Activated T-cell treated with anti-CD3 and anti-CD28 coated beads, Interleukin-2, amount 50 U/mL, for 24 hours (primary cell): ENCODE measurements at regions not wholly inside any gene's neighbourhood (a gene's known extent, or its start where the extent isn't known, plus 50 kb on each side); places are given as distances from the start of the nearest gene placed in this dataset.
"Not testable (repeated sequence)": the region's sequence is repeated elsewhere in the genome, so short reads cannot be mapped to it uniquely, and the experiment has no call there.

Source experiments
- DNase-seq: peaks from one replicate; pipeline ENCODE4 v3.0.0-alpha.2; 2020
- H3K27ac Mint-ChIP-seq: 2 replicates; pipeline ENCODE4 v1.8.0; 2020; ENCODE audit warnings: mild to moderate bottlenecking, mixed read lengths
- H3K27me3 Mint-ChIP-seq: 2 replicates; pipeline ENCODE4 v1.8.0; 2020; ENCODE audit warnings: mixed read lengths
- H3K36me3 Mint-ChIP-seq: 2 replicates; pipeline ENCODE4 v1.8.0; 2020; ENCODE audit warnings: low read depth, mixed read lengths
- H3K4me1 Mint-ChIP-seq: 2 replicates; pipeline ENCODE4 v1.8.0; 2020; ENCODE audit warnings: low read depth, mixed read lengths
- H3K4me3 Mint-ChIP-seq: 2 replicates; pipeline ENCODE4 v1.8.0; 2020; ENCODE audit warnings: mild to moderate bottlenecking, moderate library complexity, mixed read lengths
- H3K9me3 Mint-ChIP-seq: 2 replicates; pipeline ENCODE4 v1.8.0; 2020; ENCODE audit warnings: mixed read lengths

DNA sequence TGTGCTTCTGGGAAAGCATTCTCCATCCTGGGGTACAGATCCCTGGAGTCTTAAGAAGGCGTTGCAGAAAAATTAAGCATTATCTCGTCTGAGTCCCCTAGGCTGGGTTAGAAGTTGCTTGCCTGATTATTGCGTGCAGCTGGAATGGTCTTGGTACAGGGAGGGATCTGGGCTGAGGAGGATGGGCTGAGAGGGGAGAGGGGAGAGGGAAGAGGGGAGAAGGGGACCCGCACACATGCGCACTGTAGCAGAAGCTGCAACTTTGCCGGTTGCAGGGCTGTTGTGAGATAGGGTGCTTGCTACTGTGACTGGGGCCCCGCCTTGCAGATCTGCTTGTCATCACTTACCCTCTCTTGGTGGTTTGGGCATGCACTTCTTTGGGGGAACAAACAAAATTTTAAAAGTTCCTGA lies 316.8 kb downstream of the DLEU7 start:
- Mint-ChIP-seq H3K27ac (no peak overlapping the region), H3K27me3 (no peaks in the 10 kb centered on the region), H3K4me3 (no peak overlapping the region), H3K36me3 (no peaks in the 10 kb centered on the region), H3K9me3 (no peaks in the 10 kb centered on the region), H3K4me1 (peaks cover 31% of the 10 kb centered on the region)
- no peak for DNase-seq

DNA sequence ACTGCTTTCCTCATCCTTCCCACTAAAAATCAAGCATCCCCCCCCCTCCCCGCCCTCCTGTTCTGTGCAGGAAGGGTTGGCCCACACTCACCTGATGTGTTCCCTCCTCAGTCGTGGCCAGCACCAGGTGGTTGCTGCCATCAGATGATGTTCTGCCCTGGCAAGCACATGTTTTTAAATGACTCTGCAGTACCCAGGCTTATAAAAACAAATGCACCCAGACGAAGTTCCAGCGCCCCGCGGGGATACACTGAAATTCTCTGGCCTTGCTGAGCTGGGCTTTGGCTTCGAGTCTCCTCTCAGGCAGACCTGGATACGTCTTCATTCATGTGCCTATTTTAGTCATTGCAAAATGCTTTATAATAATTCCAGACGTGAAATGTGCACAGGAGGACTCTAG lies 316.3 kb downstream of the DLEU7 start:
- no peaks in the 10 kb centered on the region for H3K9me3 Mint-ChIP-seq
- H3K27ac Mint-ChIP-seq = no peak overlapping the region
- no peak overlapping the region for H3K4me3 Mint-ChIP-seq
- no peaks in the 10 kb centered on the region for H3K27me3 Mint-ChIP-seq
- H3K36me3 Mint-ChIP-seq = no peaks in the 10 kb centered on the region
- no peak for DNase-seq
- peaks cover 31% of the 10 kb centered on the region for H3K4me1 Mint-ChIP-seq

DNA sequence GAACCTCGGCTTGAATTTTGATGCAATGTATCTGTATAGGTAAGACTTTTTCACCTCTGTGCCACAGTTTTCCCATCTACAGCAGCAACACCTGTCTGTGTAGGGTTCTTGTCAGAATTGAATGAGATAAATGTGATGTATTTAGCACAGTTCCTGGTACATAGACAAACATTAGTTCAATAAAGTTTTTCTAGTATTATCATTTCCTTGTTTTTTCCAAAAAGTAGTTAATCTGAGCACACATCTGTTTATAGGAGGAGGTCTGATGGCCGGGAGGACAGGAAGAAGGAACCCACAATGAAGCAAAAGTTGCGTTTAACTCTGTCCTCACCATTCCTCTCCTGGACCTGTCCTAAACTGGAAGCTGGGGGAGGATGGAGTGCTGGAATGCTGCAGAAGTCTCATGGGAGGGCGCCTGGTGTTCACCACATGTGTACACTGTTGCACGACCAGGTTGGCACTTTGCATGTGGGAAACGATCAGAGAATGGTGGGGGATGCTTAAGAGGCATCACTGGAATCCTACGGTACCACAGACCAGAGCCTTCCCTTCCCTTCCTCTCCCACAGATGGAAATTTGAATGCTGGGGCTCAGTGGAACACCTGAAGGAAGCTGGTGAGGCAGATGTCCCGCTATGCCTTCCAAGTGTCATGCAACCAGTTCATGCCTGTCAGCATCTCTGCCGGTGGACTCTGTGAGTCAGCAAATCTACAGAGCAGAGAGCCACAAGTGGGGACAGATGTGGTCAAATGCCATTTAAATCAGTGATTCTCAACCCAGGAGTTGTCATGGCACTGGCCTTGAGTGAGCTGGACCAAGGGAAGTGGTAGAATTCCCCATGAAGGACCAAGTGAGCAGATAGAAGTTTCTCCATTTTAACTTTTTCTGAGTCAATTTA lies 315.6 kb downstream of the DLEU7 start:
- no peaks in the 10 kb centered on the region for H3K27me3 Mint-ChIP-seq
- H3K9me3 Mint-ChIP-seq = no peaks in the 10 kb centered on the region
- DNase-seq = no peak
- H3K36me3 Mint-ChIP-seq = no peaks in the 10 kb centered on the region
- no peak overlapping the region for H3K27ac Mint-ChIP-seq
- no peak overlapping the region for H3K4me3 Mint-ChIP-seq
- H3K4me1 Mint-ChIP-seq = peaks cover 31% of the 10 kb centered on the region

DNA sequence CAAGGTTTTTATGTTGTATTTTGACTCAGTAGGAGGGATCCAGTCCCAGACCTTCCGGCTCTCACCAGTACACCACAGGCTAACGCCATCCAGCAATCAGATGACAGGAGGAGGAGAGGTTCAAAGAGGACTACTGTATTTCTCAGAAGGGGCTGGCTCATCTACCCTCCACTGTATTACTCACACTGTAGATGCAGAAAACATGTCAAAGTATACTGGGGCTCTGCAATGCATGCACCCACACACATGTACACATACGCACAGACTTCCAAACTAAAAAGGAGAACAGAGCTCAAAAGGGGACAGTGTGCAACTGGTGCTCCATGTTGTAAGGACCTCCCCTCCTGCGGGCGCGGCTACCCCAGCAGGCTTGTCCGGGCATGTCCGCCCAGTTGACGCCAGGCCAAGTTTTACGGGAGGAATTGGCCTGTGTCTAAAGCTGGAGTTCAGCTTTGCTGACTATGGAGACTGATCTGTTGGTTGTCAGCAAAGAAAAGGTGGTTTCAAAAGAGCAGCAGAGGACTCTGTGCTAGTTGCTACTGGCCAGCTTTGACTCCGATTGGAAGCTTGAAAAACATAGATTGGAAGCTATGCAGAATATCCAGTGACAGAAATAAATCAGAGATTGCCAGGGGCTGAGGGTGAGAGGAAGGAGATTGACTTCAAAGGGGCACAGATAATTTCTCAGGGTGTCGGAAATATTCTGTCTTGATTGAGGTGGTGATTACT lies 314.2 kb downstream of the DLEU7 start:
- Mint-ChIP-seq H3K4me3 (no peak overlapping the region), H3K27me3 (no peaks in the 10 kb centered on the region), H3K4me1 (peaks cover 31% of the 10 kb centered on the region), H3K36me3 (no peaks in the 10 kb centered on the region), H3K27ac (no peak overlapping the region), H3K9me3 (peaks cover 5% of the 10 kb centered on the region)
- DNase-seq = no peak

DNA sequence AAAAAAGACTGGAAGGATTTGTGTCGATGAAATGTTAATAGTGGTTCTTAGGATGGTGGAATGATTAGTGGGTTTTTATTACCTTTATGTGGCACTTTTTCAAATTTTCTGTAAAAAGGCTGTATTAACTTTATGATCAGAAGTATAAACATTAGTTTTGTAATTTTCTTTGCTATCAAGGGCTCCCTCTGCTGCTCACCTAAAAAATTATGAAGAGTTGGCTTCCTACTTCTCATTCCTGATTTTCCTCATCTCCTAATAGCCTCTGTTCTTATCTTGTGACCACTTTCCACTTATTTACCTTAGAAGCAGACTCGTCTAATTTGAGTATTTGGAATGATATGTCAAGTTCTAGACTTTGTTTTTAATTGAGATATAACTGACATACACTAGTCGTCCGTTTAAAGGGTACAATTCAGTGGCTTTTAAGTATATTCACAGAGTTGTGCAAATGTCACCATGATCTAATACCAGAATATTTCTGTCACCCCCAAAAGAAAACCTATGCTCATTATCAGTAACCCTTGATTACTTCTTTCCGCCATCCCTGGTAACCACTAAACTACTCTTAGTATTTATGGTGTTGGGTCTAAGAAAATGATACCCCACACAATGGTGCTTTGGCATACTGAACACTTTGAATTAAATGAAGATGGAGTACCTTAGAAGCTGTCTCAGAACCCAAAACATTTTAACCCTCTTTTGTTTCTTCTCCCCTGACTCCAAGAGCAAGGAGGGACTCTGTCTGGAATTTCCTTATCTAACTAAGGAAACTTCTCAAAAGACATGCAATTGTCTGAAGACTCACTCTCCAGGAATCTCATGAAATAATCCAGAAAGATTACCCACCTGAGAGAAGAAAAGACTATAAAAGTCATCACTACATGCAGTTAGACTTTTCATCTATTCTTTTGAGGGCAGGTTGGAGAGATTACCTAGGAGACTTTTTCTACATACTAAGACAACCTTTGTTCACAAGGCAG lies 311.3 kb downstream of the DLEU7 start:
- no peak for DNase-seq
- no peaks in the 10 kb centered on the region for H3K27me3 Mint-ChIP-seq
- H3K36me3 Mint-ChIP-seq = peaks cover 4% of the 10 kb centered on the region
- H3K4me3 Mint-ChIP-seq = no peak overlapping the region
- H3K27ac Mint-ChIP-seq = no peak overlapping the region
- H3K4me1 Mint-ChIP-seq = peaks cover 26% of the 10 kb centered on the region
- H3K9me3 Mint-ChIP-seq = peaks cover 26% of the 10 kb centered on the region

DNA sequence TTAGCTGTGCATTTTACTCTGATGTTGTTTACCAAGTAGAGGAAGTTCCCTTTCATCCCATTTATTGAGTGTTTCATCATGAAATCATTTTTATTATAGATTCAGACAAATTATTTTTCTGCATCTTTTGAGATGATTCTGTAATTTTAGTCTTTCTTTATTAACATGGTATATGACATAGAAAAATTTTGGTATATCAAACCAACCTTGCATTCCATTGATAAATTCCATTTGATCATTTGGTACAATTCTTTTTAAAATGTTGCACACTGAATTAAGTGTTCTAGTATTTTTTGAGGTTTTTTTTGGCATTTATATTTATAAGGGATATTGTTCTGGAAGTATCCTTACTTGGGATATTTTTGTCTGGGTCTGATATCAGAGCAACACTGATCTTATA lies 308.4 kb downstream of the DLEU7 start:
- Mint-ChIP-seq H3K27ac (no peak overlapping the region), H3K4me1 (no peaks in the 10 kb centered on the region), H3K4me3 (no peak overlapping the region), H3K9me3 (peaks cover 29% of the 10 kb centered on the region), H3K36me3 (peaks cover 4% of the 10 kb centered on the region), H3K27me3 (peaks cover 3% of the 10 kb centered on the region)
- DNase-seq = no peak

DNA sequence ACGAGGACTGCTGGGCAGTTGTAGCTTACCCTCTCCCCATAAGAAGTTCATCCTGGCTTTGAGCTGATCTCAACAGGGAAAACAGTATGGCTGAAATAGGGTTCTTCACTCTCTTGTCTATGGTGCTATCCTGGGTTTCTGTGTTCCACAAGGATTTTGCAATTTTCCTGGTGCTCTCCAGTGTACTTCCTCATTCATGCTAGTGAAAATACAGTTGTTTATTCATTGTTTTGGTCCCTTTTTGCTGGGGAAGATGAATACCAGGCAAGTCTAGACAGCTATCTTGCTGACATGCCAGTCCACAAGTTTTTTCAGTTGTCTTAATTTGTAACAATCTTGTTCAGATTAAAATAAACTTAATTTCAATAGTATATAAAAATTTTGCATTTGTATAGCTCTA lies 306.5 kb downstream of the DLEU7 start:
- Mint-ChIP-seq H3K36me3 (peaks cover 4% of the 10 kb centered on the region), H3K27ac (no peak overlapping the region), H3K27me3 (peaks cover 3% of the 10 kb centered on the region), H3K4me3 (no peak overlapping the region), H3K4me1 (no peaks in the 10 kb centered on the region), H3K9me3 (peaks cover 29% of the 10 kb centered on the region)
- DNase-seq = no peak

DNA sequence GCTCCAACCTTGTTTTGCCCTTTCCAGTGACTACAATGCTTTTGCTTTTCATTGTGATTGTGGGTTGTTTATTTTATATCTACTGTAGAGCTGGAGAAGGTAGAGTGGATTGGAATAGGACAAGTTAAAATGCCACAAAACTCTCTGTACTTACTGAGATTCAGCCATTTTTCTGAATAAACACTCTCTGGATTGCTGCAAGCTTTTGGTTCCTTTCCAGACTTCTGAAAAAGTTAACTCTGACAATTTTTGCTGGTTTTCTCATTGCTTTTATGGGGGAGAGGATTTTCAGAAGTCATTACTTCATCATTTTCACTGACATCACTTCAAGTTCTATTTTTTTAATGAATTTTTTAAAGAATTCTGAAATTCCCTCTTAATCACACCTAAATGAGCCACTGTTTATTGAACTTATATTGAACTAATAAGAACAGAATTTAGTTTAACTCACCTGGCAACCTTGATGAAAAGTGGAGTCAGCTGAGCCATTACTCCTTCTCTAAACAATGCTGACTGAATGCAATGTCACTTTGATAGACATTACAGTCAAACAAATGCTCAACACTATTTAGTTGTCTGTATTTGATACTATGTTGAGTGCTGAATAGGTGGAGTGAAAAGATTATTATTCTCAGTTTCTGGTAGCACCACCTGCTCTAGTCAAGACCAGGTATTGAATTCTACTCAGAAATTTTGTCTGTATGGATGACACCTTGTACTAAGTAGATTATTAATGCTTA lies 303.5 kb downstream of the DLEU7 start:
- peaks cover 21% of the 10 kb centered on the region for H3K9me3 Mint-ChIP-seq
- H3K4me3 Mint-ChIP-seq = no peak overlapping the region
- peaks cover 2% of the 10 kb centered on the region for H3K36me3 Mint-ChIP-seq
- H3K27ac Mint-ChIP-seq = no peak overlapping the region
- no peaks in the 10 kb centered on the region for H3K4me1 Mint-ChIP-seq
- DNase-seq = no peak
- H3K27me3 Mint-ChIP-seq = peaks cover 3% of the 10 kb centered on the region

DNA sequence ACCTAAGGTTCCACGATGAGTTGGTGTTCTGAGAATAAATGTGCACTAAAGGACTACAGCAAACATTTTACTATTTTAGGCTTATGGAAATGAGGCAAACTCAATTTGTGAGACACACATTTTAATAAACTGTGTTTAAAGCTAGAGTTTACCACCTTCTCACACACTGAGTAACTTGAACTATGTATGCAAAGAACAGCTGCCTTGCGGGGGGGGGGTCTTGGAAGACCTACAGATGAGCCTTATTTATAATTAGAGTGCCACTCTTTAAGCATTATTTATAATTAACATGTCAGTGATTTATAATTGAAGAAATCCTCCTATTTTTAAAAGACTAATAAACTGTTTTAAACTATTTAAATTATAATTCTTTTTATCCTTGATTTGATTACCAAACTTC lies 300.4 kb downstream of the DLEU7 start:
- Mint-ChIP-seq H3K4me1 (no peaks in the 10 kb centered on the region), H3K9me3 (peaks cover 4% of the 10 kb centered on the region), H3K27ac (no peak overlapping the region), H3K27me3 (peaks cover 3% of the 10 kb centered on the region), H3K36me3 (no peaks in the 10 kb centered on the region), H3K4me3 (no peak overlapping the region)
- no peak for DNase-seq

DNA sequence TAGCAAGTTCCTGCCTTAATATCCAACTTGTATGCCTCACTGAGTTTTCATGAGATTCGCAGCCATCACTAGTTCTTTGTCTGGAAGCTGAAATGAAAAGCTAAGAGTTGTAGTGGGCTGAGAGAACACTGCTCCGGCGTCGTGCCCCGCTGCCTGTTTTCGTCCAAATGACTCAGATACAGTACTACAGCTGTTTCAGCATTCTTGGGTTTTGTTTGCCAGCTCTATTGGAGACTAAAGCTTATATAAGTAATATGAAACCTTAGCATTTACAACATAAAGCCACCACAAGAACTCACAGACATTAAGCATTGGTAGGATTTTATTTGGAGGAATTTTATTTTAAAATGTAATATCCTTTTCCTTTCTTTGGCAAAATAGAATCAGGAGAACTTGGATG lies 299.7 kb downstream of the DLEU7 start:
- Mint-ChIP-seq H3K27me3 (peaks cover 3% of the 10 kb centered on the region), H3K27ac (no peak overlapping the region), H3K4me1 (no peaks in the 10 kb centered on the region), H3K4me3 (no peak overlapping the region), H3K36me3 (no peaks in the 10 kb centered on the region), H3K9me3 (peaks cover 4% of the 10 kb centered on the region)
- no peak for DNase-seq

DNA sequence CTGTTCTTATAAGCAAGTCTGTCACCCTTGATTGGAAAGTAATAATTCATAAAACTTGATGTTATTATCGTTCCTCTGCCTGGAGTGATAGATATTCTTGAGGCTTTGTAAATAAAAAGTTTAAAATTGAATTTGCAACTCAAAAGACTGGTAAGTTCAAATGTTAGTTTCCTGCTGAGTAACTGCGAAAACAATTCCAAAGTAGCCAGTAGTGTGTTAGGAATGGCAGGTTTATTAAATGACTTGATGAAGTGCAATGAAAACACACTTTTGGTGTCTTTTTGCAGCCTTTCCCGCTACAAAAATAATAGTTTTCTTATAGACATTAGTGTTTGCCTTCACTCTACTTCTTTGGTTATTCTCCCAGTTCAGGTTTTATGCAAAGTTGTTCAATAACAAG lies 299.3 kb downstream of the DLEU7 start:
- Mint-ChIP-seq H3K27me3 (no peaks in the 10 kb centered on the region), H3K4me3 (no peak overlapping the region), H3K9me3 (no peaks in the 10 kb centered on the region), H3K36me3 (no peaks in the 10 kb centered on the region), H3K4me1 (no peaks in the 10 kb centered on the region), H3K27ac (no peak overlapping the region)
- no peak for DNase-seq

DNA sequence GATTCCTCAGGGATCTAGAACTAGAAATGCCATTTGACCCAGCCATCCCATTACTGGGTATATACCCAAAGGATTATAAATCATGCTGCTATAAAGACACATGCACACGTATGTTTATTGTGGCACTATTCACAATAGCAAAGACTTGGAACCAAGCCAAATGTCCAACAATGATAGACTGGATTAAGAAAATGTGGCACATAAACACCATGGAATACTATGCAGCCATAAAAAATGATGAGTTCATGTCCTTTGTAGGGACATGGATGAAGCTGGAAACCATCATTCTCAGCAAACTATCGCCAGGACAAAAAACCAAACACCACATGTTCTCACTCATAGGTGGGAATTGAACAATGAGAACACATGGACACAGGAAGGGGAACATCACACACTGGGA lies 296.3 kb downstream of the DLEU7 start:
- not testable (repeated sequence) for H3K4me3 Mint-ChIP-seq, H3K27ac Mint-ChIP-seq, H3K27me3 Mint-ChIP-seq, H3K9me3 Mint-ChIP-seq, H3K4me1 Mint-ChIP-seq, DNase-seq, H3K36me3 Mint-ChIP-seq

DNA sequence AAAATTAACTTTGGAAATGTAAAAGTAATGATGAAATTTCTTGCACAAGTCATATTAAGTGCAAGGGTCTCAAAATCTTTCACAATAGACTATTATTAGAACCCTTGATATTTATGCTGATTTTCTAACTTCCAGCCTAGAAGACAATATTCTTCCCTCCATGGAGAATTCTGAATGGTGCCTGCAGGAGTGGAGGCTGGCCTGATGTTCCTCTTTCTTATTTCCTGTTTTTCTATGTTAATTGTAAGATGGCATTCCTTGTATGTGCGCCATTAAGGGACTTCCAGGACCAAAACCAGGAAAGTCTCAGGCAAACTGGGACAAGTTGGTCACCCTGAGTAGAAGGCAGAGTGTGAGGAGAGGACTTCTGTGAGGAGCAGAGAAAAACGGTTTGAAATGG lies 294.9 kb downstream of the DLEU7 start:
- no peaks in the 10 kb centered on the region for H3K9me3 Mint-ChIP-seq
- no peaks in the 10 kb centered on the region for H3K27me3 Mint-ChIP-seq
- DNase-seq = no peak
- no peaks in the 10 kb centered on the region for H3K36me3 Mint-ChIP-seq
- no peaks in the 10 kb centered on the region for H3K4me1 Mint-ChIP-seq
- no peak overlapping the region for H3K27ac Mint-ChIP-seq
- no peak overlapping the region for H3K4me3 Mint-ChIP-seq
